ENCODE measurements at regions not wholly inside any gene's neighbourhood (a gene's known extent, or its start where the extent isn't known, plus 50 kb on each side); places are given as distances from the start of the nearest gene placed in this dataset.

GRCh38 chr16:35711435-35711834 lies 2252.0 kb downstream of the TP53TG3F start:
- BruUV-seq (replicated peaks), result no TSS peak
- H3K4me1 ChIP-seq (ENCODE audit: insufficient read depth, low read length, poor library complexity, severe bottlenecking), result no peaks in the 10 kb centered on the region
- no peak overlapping the region for H3K27ac ChIP-seq (ENCODE audit: low read depth, low read length, poor library complexity, severe bottlenecking)
- no peaks in the 10 kb centered on the region for H3K27me3 ChIP-seq (replicated peaks; ENCODE audit: insufficient read depth, low read depth, low read length, poor library complexity)
- TF ChIP-seq CTCF (conservative IDR thresholded peaks at IDR 0.05; ENCODE audit: low read depth, low read length) (no peak), EZH2 (IDR thresholded peaks at IDR 0.05; ENCODE audit: borderline replicate concordance, low read depth, low read length, poor library complexity, severe bottlenecking) (no peak)
- no peak for DNase-seq (ENCODE audit: low spot score)
- H3K36me3 ChIP-seq (ENCODE audit: insufficient read depth, low read length, poor library complexity, severe bottlenecking), result no peaks in the 10 kb centered on the region
- ChIA-PET CTCF (no interaction called here), POLR2A (ENCODE audit: low non-redundant PET) (no interaction called here)
- H3K4me3 ChIP-seq (ENCODE audit: low read depth, low read length, poor library complexity, severe bottlenecking), result no peak overlapping the region
- intact Hi-C loops (cut with micrococcal nuclease; ENCODE audit: unreplicated experiment), result no loop called here
- peaks cover 30% of the 10 kb centered on the region for H3K9me3 ChIP-seq (ENCODE audit: low read depth, low read length, poor library complexity, severe bottlenecking)

- no peak for TF ChIP-seq EZH2 (IDR thresholded peaks at IDR 0.05; ENCODE audit: borderline replicate concordance, low read depth, low read length, poor library complexity, severe bottlenecking)
- TF ChIP-seq CTCF (conservative IDR thresholded peaks at IDR 0.05; ENCODE audit: low read depth, low read length), result no peak
- BruUV-seq (replicated peaks), result no TSS peak
- H3K27ac ChIP-seq (ENCODE audit: low read depth, low read length, poor library complexity, severe bottlenecking), result no peak overlapping the region
- no peaks in the 10 kb centered on the region for H3K27me3 ChIP-seq (replicated peaks; ENCODE audit: insufficient read depth, low read depth, low read length, poor library complexity)
- H3K36me3 ChIP-seq (ENCODE audit: insufficient read depth, low read length, poor library complexity, severe bottlenecking), result no peaks in the 10 kb centered on the region
- ChIA-PET CTCF (no interaction called here), POLR2A (ENCODE audit: low non-redundant PET) (no interaction called here)
- peaks cover 30% of the 10 kb centered on the region for H3K9me3 ChIP-seq (ENCODE audit: low read depth, low read length, poor library complexity, severe bottlenecking)
- intact Hi-C loops (cut with micrococcal nuclease; ENCODE audit: unreplicated experiment), result no loop called here
- H3K4me3 ChIP-seq (ENCODE audit: low read depth, low read length, poor library complexity, severe bottlenecking), result no peak overlapping the region
- H3K4me1 ChIP-seq (ENCODE audit: insufficient read depth, low read length, poor library complexity, severe bottlenecking), result no peaks in the 10 kb centered on the region
- no peak for DNase-seq (ENCODE audit: low spot score)
Observed at GRCh38 chr16:35711958-35712357, 2252.5 kb downstream of the TP53TG3F start.

GRCh38 chr16:35713762-35714650 lies 2254.6 kb downstream of the TP53TG3F start:
- DNase-seq (ENCODE audit: low spot score), result no peak
- no TSS peak for BruUV-seq (replicated peaks)
- POLR2A ChIA-PET (ENCODE audit: low non-redundant PET), result no interaction called here

More at GRCh38 chr16:35713762-35714650, 2254.6 kb downstream of the TP53TG3F start:
- peaks cover 22% of the 10 kb centered on the region for H3K9me3 ChIP-seq (ENCODE audit: low read depth, low read length, poor library complexity, severe bottlenecking)
- no peaks in the 10 kb centered on the region for H3K36me3 ChIP-seq (ENCODE audit: insufficient read depth, low read length, poor library complexity, severe bottlenecking)
- intact Hi-C loops (cut with micrococcal nuclease; ENCODE audit: unreplicated experiment), result no loop called here
- CTCF ChIA-PET, result no interaction called here
- no peak overlapping the region for H3K27ac ChIP-seq (ENCODE audit: low read depth, low read length, poor library complexity, severe bottlenecking)
- H3K4me3 ChIP-seq (ENCODE audit: low read depth, low read length, poor library complexity, severe bottlenecking), result no peak overlapping the region
- H3K4me1 ChIP-seq (ENCODE audit: insufficient read depth, low read length, poor library complexity, severe bottlenecking), result no peaks in the 10 kb centered on the region
- no peaks in the 10 kb centered on the region for H3K27me3 ChIP-seq (replicated peaks; ENCODE audit: insufficient read depth, low read depth, low read length, poor library complexity)
- no peak for TF ChIP-seq CTCF (conservative IDR thresholded peaks at IDR 0.05; ENCODE audit: low read depth, low read length)
- no peak for TF ChIP-seq EZH2 (IDR thresholded peaks at IDR 0.05; ENCODE audit: borderline replicate concordance, low read depth, low read length, poor library complexity, severe bottlenecking)
